SK-N-SH (cell line): ENCODE measurements at regions not wholly inside any gene's neighbourhood (a gene's known extent, or its start where the extent isn't known, plus 50 kb on each side); places are given as distances from the start of the nearest gene placed in this dataset.

Experiments used
- EP300 ChIP-seq, 2 experiments: IDR thresholded peaks; 2 replicates each; pipeline versions ENCODE4 v1.4.0 to v1.6.1; 2012; ENCODE audit warnings: borderline replicate concordance in 1 of 2, low read depth in 1 of 2, low read length in 1 of 2
- JUND ChIP-seq: IDR thresholded peaks from 2 replicates; pipeline ENCODE4 v1.4.0; 2012
- RFX5 ChIP-seq: IDR thresholded peaks from 2 replicates; pipeline ENCODE4 v1.6.1; 2012; ENCODE audit warnings: mild to moderate bottlenecking, improper control_type of control experiment, low read length
- YY1 ChIP-seq: IDR thresholded peaks from 2 replicates; pipeline ENCODE4 v1.4.0; 2012; ENCODE audit warnings: low read depth, mild to moderate bottlenecking
- TF ChIP-seq, protein P1 (sequence below): fragments of 200-600 bp; sonication (generic); IDR thresholded peaks from 2 replicates; pipeline ENCODE4 v1.6.1; 2017; ENCODE audit warnings: antibody characterized with exemption, mild to moderate bottlenecking, moderate library complexity

DNA sequence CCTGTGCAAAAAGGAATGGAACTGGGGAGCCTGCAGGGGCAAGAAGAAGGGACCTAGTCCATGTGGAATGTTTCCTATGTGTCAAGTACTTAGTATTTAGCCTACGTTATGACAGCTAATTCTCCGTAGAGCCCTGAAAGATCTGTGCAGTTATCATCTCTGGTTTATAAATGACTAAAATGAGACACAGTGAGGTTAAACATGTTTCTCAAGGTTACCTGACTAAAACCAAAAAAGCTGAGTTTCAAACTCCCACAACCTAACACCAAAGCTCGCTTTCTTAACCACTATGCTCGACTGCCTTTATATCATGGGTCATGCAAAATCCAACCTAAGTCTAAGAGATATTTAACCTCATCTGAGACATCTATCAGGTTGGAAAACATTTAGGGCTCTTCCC, 53.3 kb upstream of the CCL2 start:
- TF ChIP-seq RFX5 (no peak), JUND (no peak), YY1 (no peak), EP300 (IDR thresholded peaks at IDR 0.05; ENCODE audit: borderline replicate concordance in 1 of 2, low read depth in 1 of 2, low read length in 1 of 2) (no peak)
- TF ChIP-seq, protein P1, sequence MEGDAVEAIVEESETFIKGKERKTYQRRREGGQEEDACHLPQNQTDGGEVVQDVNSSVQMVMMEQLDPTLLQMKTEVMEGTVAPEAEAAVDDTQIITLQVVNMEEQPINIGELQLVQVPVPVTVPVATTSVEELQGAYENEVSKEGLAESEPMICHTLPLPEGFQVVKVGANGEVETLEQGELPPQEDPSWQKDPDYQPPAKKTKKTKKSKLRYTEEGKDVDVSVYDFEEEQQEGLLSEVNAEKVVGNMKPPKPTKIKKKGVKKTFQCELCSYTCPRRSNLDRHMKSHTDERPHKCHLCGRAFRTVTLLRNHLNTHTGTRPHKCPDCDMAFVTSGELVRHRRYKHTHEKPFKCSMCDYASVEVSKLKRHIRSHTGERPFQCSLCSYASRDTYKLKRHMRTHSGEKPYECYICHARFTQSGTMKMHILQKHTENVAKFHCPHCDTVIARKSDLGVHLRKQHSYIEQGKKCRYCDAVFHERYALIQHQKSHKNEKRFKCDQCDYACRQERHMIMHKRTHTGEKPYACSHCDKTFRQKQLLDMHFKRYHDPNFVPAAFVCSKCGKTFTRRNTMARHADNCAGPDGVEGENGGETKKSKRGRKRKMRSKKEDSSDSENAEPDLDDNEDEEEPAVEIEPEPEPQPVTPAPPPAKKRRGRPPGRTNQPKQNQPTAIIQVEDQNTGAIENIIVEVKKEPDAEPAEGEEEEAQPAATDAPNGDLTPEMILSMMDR, result no peak
